ENCODE measurements at regions not wholly inside any gene's neighbourhood (a gene's known extent, or its start where the extent isn't known, plus 50 kb on each side); places are given as distances from the start of the nearest gene placed in this dataset.

DNA sequence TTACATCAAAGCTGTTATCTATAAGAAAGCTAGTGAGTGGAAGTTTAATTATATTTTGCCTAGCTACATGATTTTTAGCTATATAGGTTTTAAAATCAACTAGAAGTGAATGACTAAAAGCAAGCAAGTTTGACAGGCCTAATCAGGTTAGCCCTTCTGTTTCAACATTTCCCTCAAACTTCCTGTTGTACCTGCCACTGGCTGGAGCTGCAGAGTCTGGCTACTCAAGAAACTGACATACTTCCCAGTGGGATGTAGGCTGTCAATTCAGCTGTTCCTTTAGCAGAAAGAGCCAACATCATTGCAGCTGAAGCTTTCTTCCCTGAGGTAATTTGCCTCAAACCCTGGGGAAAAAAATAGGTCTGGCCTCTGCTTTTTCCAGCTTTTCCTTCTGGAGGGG is 87.1 kb upstream of the TNR start:
- TF ChIP-seq, protein P1, sequence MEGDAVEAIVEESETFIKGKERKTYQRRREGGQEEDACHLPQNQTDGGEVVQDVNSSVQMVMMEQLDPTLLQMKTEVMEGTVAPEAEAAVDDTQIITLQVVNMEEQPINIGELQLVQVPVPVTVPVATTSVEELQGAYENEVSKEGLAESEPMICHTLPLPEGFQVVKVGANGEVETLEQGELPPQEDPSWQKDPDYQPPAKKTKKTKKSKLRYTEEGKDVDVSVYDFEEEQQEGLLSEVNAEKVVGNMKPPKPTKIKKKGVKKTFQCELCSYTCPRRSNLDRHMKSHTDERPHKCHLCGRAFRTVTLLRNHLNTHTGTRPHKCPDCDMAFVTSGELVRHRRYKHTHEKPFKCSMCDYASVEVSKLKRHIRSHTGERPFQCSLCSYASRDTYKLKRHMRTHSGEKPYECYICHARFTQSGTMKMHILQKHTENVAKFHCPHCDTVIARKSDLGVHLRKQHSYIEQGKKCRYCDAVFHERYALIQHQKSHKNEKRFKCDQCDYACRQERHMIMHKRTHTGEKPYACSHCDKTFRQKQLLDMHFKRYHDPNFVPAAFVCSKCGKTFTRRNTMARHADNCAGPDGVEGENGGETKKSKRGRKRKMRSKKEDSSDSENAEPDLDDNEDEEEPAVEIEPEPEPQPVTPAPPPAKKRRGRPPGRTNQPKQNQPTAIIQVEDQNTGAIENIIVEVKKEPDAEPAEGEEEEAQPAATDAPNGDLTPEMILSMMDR (conservative IDR thresholded peaks at IDR 0.05 in 1 of 2, IDR thresholded peaks at IDR 0.05 in 1 of 2; ENCODE audit: extremely low read depth in 1 of 2, insufficient read depth in 1 of 2, low read depth in 1 of 2, low read length in 2 of 2), result no peak
- TF ChIP-seq EZH2 (IDR thresholded peaks at IDR 0.05; ENCODE audit: borderline replicate concordance, low read length), result no peak
